ENCODE measurements at regions not wholly inside any gene's neighbourhood (a gene's known extent, or its start where the extent isn't known, plus 50 kb on each side); places are given as distances from the start of the nearest gene placed in this dataset.
"Not testable (repeated sequence)": the region's sequence is repeated elsewhere in the genome, so short reads cannot be mapped to it uniquely, and the experiment has no call there.

DNA sequence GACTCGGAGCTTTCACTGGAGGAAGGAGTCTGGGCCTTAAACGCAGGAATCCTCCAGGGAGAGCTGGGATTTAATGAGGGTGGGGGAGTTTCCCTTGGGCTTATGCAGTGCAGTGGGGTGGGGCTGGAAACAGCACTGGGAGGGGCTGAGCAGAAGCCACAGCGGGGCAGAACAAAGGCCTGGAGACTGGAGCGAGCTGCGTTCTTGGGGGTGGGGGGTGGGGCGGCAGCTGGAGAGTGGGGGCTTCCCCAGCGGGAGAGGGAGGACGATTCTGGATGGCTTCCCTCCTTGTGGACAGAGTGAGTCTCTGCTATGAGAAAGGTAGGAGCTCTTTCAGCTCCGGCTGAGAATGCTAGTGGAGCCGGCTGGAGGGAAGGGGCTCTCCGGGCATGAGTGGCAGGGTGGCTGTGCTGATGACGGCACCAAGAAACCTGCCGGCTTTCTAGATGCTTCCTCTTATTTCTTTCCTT, 406.0 kb downstream of the SEC14L1 start:
- DNase-seq (ENCODE audit: low read depth in 3 of 3): no peak

DNA sequence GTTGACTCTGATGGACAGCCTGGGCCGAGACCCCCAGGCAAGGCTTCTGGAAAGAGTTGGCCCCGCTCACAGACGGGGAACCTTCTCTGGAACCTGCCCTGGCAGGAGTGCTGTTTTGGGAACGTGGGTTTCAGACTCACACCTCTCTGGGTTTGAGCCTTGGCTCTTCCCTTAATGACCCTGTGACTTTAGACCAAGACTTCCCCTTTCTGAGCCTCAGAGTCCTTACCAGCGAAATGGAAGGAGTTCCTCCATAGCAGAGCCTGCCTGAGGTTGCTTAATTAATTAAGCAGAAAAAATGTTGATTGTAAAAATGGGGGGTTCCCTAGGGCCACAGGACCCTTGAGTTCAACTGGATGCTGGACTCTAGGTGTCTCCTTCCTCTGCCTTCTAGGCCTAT, 408.2 kb downstream of the SEC14L1 start:
- no peak for DNase-seq (ENCODE audit: low read depth in 3 of 3)

- no peak for DNase-seq (ENCODE audit: low read depth in 3 of 3)
Observed at GRCh38 chr17:77549726-77550366, 408.7 kb upstream of the TNRC6C start.

DNA sequence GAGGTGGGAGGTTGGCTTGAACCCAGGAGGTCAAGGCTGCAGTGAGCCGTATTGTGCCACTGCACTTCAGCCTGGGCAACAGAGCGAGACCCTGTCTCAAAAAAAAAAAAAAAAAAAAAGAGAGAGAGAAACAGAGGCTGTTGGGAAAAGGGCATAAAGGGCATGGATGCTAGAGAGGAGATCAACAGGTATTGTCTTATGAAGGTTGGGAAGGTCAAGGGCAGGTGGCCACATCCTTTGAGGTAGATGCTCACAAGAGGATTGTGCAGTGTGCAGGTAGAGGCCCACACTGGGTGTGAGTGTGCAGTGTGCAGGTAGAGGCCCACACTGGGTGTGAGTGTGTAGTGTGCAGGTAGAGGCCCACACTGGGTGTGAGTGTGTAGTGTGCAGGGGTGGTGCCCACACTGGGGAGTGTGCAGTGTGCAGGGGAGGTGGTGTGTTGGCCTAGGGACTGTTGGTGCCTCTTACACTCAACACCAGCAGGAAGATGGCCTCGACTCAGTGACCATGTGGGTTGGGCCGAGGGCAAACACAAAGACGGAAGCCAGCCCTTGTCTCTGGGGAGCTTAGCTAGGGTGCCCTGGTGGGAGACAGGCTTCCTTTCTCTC, 404.9 kb upstream of the TNRC6C start:
- DNase-seq (ENCODE audit: low read depth in 3 of 3): no peak

- DNase-seq (ENCODE audit: low read depth in 3 of 3): no peak
Observed at GRCh38 chr17:77555121-77555591, 403.3 kb upstream of the TNRC6C start.

DNA sequence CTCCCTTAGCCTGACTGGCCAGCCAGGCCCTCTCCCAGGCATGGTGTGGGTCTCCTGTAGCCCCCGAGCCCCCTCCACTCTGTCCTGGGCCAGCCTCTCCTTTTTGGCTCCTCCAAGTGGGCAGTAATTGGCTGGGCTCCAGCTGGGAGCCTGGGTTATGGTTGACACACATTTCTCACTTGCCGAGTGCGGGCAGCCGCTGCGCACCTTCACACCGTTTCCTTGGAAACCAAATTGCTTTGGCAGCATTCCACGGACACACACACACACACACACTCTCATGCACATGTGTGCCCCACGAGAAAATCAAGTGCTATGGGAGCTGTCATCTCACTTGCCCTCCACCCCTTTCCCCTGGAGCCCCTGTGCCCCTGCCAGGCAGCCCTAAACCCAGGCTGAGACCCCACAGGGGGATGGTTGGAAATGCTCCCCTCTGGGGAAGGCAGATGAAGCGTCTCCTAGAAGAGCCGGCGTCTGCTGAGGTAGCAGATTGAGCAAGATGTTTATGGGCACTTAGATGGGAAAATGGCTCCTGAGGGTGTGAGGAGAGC, 402.7 kb upstream of the TNRC6C start:
- no peak for DNase-seq (ENCODE audit: low read depth in 3 of 3)

DNA sequence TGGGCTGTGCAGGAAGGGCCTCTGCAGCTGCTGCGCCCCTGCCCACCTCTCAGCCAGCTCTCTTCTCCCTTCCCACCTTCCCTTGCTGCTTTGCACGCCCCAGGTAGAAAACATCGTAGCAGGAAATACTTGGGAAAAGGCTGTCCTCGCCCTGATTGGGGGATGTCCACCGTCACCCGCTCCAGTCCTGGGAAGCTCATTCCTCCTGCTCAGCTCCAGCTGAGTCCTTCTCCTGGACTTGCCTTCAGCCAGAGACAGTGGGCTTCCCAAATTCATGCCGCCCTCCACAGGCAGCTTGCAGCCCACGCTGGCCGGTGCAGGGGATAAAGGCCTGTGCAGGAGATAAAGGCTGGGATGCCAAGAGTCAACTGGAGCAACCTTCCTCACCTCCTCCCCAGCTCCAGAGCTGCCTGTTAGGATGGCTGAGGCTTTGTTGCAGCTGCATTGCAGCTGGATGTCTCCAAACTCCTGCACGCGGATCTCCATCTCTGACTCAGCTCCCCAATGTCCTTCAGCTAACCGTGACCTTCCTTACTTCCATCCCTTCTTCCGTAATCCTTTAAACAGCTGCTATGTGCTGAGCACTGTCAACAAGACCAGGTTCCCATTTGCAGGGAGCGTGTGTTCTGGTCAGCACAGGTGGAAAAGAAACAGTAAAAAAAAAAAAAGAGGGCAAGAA, 402.0 kb upstream of the TNRC6C start:
- DNase-seq (ENCODE audit: low read depth in 3 of 3): no peak

- no peak for DNase-seq (ENCODE audit: low read depth in 3 of 3)
Observed at GRCh38 chr17:77558846-77559626, 399.5 kb upstream of the TNRC6C start.

- no peak for DNase-seq (ENCODE audit: low read depth in 3 of 3)
Observed at GRCh38 chr17:77560381-77560780, 398.1 kb upstream of the TNRC6C start.

DNA sequence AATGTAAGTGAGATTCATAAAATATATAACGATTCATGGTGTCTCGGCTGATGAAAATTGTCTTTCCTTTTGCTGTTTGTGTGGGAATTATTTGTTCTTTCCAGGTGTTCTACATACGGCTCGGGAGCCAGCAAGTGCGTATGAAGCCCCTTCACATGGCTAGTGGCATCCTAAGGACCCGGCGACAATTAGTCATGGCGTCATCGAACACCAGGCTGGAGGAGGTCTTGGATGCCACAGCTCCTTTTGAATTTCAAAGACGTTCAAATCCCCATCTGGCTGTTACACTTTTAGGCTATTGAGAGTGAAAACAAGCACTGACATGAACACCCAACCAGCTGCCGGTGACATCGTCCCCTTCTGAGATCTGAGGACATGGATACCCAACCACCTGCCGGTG, 397.7 kb upstream of the TNRC6C start:
- DNase-seq (ENCODE audit: low read depth in 3 of 3): no peak

GRCh38 chr17:77562361-77562760, 396.1 kb upstream of the TNRC6C start:
- not testable (repeated sequence) for DNase-seq (ENCODE audit: low read depth in 3 of 3)

GRCh38 chr17:77563439-77564102, 394.9 kb upstream of the TNRC6C start:
- DNase-seq (ENCODE audit: low read depth in 3 of 3): no peak

GRCh38 chr17:77564278-77564920, 394.1 kb upstream of the TNRC6C start:
- no peak for DNase-seq (ENCODE audit: low read depth in 3 of 3)

DNA sequence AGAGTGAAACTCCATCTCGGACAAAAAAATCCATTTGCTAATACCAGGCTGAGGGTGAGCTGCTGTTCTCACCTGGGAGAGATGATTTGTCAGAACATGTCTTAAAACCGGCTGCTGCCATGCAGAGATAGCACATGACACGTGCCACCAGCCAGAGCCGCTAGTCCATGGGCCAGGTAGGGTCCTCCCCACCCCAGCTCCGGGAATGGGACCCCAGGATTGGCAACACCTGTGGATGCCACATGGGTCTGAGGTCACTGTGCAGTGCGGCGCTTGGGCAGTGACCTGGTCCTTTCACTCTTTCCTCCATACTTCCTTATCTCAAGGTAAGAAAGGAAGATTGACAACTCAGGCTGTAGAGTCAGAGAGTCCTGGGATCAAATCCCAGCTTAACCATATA, 393.3 kb upstream of the TNRC6C start:
- no peak for DNase-seq (ENCODE audit: low read depth in 3 of 3)

DNA sequence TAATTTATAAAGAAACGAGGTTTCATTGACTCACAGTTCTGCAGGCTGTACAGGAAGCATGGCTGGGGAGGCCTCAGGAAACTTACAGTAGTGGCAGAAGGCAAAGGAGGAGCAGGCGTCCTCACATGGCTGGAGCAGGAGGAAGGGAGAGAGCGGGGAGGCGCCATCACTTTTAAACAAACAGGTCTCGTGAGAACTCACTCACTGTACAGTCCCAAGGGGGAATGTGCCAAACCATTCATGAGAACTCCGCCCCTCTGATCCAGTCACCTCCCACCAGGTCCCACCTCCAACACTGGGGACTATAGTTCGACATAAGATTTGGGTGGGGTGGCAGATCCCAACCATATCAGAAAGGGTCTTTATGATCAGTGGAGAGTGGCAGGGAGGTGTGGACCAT, 392.4 kb upstream of the TNRC6C start:
- no peak for DNase-seq (ENCODE audit: low read depth in 3 of 3)

GRCh38 chr17:77566566-77567138, 391.9 kb upstream of the TNRC6C start:
- no peak for DNase-seq (ENCODE audit: low read depth in 3 of 3)

GRCh38 chr17:77568540-77568939, 390.0 kb upstream of the TNRC6C start:
- no peak for DNase-seq (ENCODE audit: low read depth in 3 of 3)

GRCh38 chr17:77569846-77570564, 388.5 kb upstream of the TNRC6C start:
- DNase-seq (ENCODE audit: low read depth in 3 of 3): no peak

DNA sequence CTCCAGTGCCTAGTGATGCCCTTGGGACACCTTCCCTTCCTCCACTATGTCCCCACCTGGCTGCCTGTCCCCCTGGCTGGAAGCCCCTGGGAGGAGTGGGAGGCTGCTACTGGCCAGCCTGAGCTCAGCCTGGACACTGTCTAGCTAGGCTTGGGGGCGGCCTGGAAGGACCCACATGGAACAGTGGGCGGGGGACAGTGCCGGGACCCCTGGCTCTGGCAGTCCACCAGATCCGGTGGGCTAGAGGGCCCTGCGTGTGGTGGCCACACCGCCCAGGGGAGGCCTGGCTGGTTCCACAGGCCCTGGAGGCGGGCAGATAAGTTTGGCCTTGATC, 388.0 kb upstream of the TNRC6C start:
- DNase-seq (ENCODE audit: low read depth in 3 of 3): no peak

All from stimulated activated CD4-positive, alpha-beta T cell treated with anti-CD3 and anti-CD28 coated beads, TNF-alpha, amount 100 ng/mL, for 48 hours (primary cell).